Spleen (tissue), 7 donors: ENCODE measurements at regions not wholly inside any gene's neighbourhood (a gene's known extent, or its start where the extent isn't known, plus 50 kb on each side); places are given as distances from the start of the nearest gene placed in this dataset.

Experiments
- POLR2A ChIP-seq, 3 donors: fragments of 450-650 bp; IDR thresholded peaks; one replicate each; pipeline ENCODE4 v1.5.1; 2017; ENCODE audit warnings: antibody characterized with exemption in 3 of 3, mild to moderate bottlenecking in 1 of 3
- POLR2AphosphoS5 ChIP-seq, 3 donors: sonication (generic); formaldehyde crosslinking; IDR thresholded peaks; one replicate each; pipeline ENCODE4 v1.5.1; 2017; ENCODE audit warnings: antibody characterized with exemption in 3 of 3
- TF ChIP-seq, protein P1 (sequence below), 11 experiments: fragments of 200-600 bp in 7 of 11; fragments of 450-650 bp in 4 of 11; sonication (generic) in 4 of 11; IDR thresholded peaks in 8 of 11; conservative IDR thresholded peaks in 3 of 11; 1 replicate in 7 of 11; 2 replicates in 4 of 11; pipeline versions ENCODE4 v1.4.0 to v1.8.0; 2016 to 2021; ENCODE audit warnings: antibody characterized with exemption in 11 of 11, inconsistent platforms in 4 of 11, mild to moderate bottlenecking in 1 of 11
- donor health status: DM: no; HTN: no; CAD: no; lungs with moderate emphysema.
- donor health status: DM: no; HTN: no; CAD: no.
- donor health status: DM: no; HTN: no; CAD: no.

DNA sequence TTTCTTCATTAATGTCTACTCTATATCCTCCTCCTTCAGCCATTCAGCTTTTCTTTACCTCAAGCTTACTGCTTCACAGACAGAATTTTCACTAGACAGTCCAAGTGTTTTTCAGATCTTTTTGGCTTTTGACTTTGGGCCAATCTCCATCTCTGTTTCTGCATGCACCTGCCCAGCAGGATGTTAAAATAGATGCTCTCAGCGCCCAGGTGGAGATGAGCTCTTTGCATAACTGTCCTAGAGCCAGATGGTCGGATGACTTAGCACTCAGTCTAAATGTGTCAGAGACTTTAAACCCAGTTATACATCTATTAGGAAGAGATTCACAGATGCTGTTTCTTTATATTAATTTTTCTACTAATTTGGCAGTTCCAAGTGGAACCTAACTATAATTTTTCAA lies 80.3 kb upstream of the SSTR1 start:
- TF ChIP-seq POLR2A (IDR thresholded peaks at IDR 0.05) (no peak), POLR2AphosphoS5 (IDR thresholded peaks at IDR 0.05) (no peak)
- TF ChIP-seq, protein P1, sequence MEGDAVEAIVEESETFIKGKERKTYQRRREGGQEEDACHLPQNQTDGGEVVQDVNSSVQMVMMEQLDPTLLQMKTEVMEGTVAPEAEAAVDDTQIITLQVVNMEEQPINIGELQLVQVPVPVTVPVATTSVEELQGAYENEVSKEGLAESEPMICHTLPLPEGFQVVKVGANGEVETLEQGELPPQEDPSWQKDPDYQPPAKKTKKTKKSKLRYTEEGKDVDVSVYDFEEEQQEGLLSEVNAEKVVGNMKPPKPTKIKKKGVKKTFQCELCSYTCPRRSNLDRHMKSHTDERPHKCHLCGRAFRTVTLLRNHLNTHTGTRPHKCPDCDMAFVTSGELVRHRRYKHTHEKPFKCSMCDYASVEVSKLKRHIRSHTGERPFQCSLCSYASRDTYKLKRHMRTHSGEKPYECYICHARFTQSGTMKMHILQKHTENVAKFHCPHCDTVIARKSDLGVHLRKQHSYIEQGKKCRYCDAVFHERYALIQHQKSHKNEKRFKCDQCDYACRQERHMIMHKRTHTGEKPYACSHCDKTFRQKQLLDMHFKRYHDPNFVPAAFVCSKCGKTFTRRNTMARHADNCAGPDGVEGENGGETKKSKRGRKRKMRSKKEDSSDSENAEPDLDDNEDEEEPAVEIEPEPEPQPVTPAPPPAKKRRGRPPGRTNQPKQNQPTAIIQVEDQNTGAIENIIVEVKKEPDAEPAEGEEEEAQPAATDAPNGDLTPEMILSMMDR (IDR thresholded peaks at IDR 0.05 in 8 of 11, conservative IDR thresholded peaks at IDR 0.05 in 3 of 11), result no peak
